GM13976 (cell line): ENCODE measurements at regions not wholly inside any gene's neighbourhood (a gene's known extent, or its start where the extent isn't known, plus 50 kb on each side); places are given as distances from the start of the nearest gene placed in this dataset.
"Not testable (repeated sequence)": the region's sequence is repeated elsewhere in the genome, so short reads cannot be mapped to it uniquely, and the experiment has no call there.

Experiments
- DNase-seq: peaks from one replicate; pipeline ENCODE4 v3.0.0; 2012; ENCODE audit warnings: low spot score
- CTCF ChIP-seq: IDR thresholded peaks from 2 replicates; pipeline ENCODE4 v1.5.1; 2012; ENCODE audit warnings: borderline replicate concordance, mild to moderate bottlenecking; ENCODE audit not compliant: insufficient read depth; ENCODE audit errors: extremely low read depth, missing control alignments, control extremely low read depth
- in situ Hi-C: fragments of 300-500 bp; cut with MboI; formaldehyde crosslinking; loops from one replicate; pipeline ENCODE4 v1.12.0; 2022; ENCODE audit warnings: low sequenced_read_pairs, mixed read lengths, inconsistent platforms; ENCODE audit not compliant: unreplicated experiment

GRCh38 chr21:22804151-22804550, 1805.9 kb downstream of the NCAM2 start:
- DNase-seq, result no peak
- in situ Hi-C loops, result no loop called here
- TF ChIP-seq CTCF, result no peak

GRCh38 chr21:22806278-22806677, 1808.1 kb downstream of the NCAM2 start:
- TF ChIP-seq CTCF, result no peak
- in situ Hi-C loops, result no loop called here
- no peak for DNase-seq

- no peak for TF ChIP-seq CTCF
- in situ Hi-C loops, result no loop called here
- DNase-seq, result no peak
These were observed 1815.0 kb downstream of the NCAM2 start for GRCh38 chr21:22813201-22813600.

- DNase-seq, in situ Hi-C loops: not testable (repeated sequence)
These were observed 1820.7 kb downstream of the NCAM2 start for GRCh38 chr21:22818681-22819485.

GRCh38 chr21:22827422-22827821, 1829.2 kb downstream of the NCAM2 start:
- TF ChIP-seq CTCF, result no peak
- DNase-seq, result no peak
- in situ Hi-C loops, result no loop called here

GRCh38 chr21:22842875-22843274, 1844.7 kb downstream of the NCAM2 start:
- in situ Hi-C loops, result no loop called here
- no peak for DNase-seq
- no peak for TF ChIP-seq CTCF

- DNase-seq, result no peak
- in situ Hi-C loops, result no loop called here
- TF ChIP-seq CTCF, result no peak
These were observed 1857.4 kb downstream of the NCAM2 start for GRCh38 chr21:22855581-22855980.
